ENCODE measurements at regions not wholly inside any gene's neighbourhood (a gene's known extent, or its start where the extent isn't known, plus 50 kb on each side); places are given as distances from the start of the nearest gene placed in this dataset.

- FAIRE-seq = no peak
Measured at GRCh38 chr4:67220861-67221260, 324.4 kb downstream of the CENPC start.

- FAIRE-seq = no peak
Measured at GRCh38 chr4:67218883-67219282, 326.4 kb downstream of the CENPC start.

GRCh38 chr4:67207941-67208441 is 337.3 kb downstream of the CENPC start:
- no peak for FAIRE-seq

- FAIRE-seq = no peak
Measured at GRCh38 chr4:67204441-67204840, 340.9 kb downstream of the CENPC start.

- FAIRE-seq = no peak
Measured at GRCh38 chr4:67201334-67201733, 344.0 kb downstream of the CENPC start.

- FAIRE-seq = no peak
Measured at GRCh38 chr4:67198727-67199126, 346.6 kb downstream of the CENPC start.

- no peak for FAIRE-seq
Measured at GRCh38 chr4:67167849-67168248, 377.5 kb downstream of the CENPC start.

GRCh38 chr4:67162690-67163089 is 382.6 kb downstream of the CENPC start:
- FAIRE-seq = no peak

GRCh38 chr4:67161311-67161710 is 384.0 kb downstream of the CENPC start:
- FAIRE-seq = no peak

GRCh38 chr4:67160394-67160793 is 384.9 kb downstream of the CENPC start:
- FAIRE-seq = no peak

GRCh38 chr4:67158666-67159065 is 386.6 kb downstream of the CENPC start:
- no peak for FAIRE-seq

GRCh38 chr4:67152976-67153375 is 392.3 kb downstream of the CENPC start:
- no peak for FAIRE-seq

GRCh38 chr4:67151376-67152343 is 393.6 kb downstream of the CENPC start:
- no peak for FAIRE-seq

GRCh38 chr4:67141586-67141985 is 403.7 kb downstream of the CENPC start:
- no peak for FAIRE-seq

- FAIRE-seq = no peak
Measured at GRCh38 chr4:67134616-67135015, 410.7 kb downstream of the CENPC start.

GRCh38 chr4:67133162-67133561 is 412.1 kb downstream of the CENPC start:
- no peak for FAIRE-seq

GRCh38 chr4:67131224-67131623 is 414.1 kb downstream of the CENPC start:
- no peak for FAIRE-seq

- FAIRE-seq = no peak
Measured at GRCh38 chr4:67130411-67130810, 414.9 kb downstream of the CENPC start.

- FAIRE-seq = no peak
Measured at GRCh38 chr4:67126570-67126969, 418.7 kb downstream of the CENPC start.

- no peak for FAIRE-seq
Measured at GRCh38 chr4:67125636-67126514, 419.4 kb downstream of the CENPC start.

- no peak for FAIRE-seq
Measured at GRCh38 chr4:67124716-67125115, 420.6 kb downstream of the CENPC start.

GRCh38 chr4:67122029-67122428 is 423.3 kb downstream of the CENPC start:
- no peak for FAIRE-seq

GRCh38 chr4:67120369-67120768 is 424.9 kb downstream of the CENPC start:
- FAIRE-seq = no peak
